ENCODE measurements at regions not wholly inside any gene's neighbourhood (a gene's known extent, or its start where the extent isn't known, plus 50 kb on each side); places are given as distances from the start of the nearest gene placed in this dataset.

DNA sequence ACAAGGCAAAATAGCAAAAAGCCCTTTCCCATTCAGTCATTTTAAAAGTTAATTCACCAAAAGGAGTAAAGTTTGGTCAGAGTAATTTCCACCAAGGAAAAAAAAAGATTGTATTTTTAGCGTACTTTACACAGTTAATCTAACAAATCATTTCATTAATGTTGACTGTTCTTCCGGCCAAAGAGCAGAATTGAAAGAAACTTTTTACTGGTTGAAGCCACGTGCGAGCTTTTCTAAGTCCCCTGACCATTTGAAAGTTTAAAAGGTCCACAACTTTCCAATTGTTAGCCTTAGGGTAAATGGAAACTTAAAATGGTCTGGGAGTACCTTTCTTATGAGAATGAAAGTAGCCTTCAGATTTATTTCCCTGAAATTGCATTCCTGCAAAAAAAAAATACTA, 296.7 kb downstream of the ARL4A start:
- no peak for TF ChIP-seq ZFX (IDR thresholded peaks at IDR 0.05; ENCODE audit: borderline replicate concordance)
- TF ChIP-seq, protein P1, sequence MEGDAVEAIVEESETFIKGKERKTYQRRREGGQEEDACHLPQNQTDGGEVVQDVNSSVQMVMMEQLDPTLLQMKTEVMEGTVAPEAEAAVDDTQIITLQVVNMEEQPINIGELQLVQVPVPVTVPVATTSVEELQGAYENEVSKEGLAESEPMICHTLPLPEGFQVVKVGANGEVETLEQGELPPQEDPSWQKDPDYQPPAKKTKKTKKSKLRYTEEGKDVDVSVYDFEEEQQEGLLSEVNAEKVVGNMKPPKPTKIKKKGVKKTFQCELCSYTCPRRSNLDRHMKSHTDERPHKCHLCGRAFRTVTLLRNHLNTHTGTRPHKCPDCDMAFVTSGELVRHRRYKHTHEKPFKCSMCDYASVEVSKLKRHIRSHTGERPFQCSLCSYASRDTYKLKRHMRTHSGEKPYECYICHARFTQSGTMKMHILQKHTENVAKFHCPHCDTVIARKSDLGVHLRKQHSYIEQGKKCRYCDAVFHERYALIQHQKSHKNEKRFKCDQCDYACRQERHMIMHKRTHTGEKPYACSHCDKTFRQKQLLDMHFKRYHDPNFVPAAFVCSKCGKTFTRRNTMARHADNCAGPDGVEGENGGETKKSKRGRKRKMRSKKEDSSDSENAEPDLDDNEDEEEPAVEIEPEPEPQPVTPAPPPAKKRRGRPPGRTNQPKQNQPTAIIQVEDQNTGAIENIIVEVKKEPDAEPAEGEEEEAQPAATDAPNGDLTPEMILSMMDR (IDR thresholded peaks at IDR 0.05): no peak

All from 22Rv1 (cell line).